Stimulated activated CD8-positive, alpha-beta memory T cell treated with anti-CD3 and anti-CD28 coated beads, Interleukin-4, amount 100 ng/mL, for 48 hours (primary cell): ENCODE measurements at regions not wholly inside any gene's neighbourhood (a gene's known extent, or its start where the extent isn't known, plus 50 kb on each side); places are given as distances from the start of the nearest gene placed in this dataset.
"Not testable (repeated sequence)": the region's sequence is repeated elsewhere in the genome, so short reads cannot be mapped to it uniquely, and the experiment has no call there.

Experiments
- DNase-seq: peaks from one replicate; pipeline ENCODE4 v3.0.0-alpha.2; 2020

DNA sequence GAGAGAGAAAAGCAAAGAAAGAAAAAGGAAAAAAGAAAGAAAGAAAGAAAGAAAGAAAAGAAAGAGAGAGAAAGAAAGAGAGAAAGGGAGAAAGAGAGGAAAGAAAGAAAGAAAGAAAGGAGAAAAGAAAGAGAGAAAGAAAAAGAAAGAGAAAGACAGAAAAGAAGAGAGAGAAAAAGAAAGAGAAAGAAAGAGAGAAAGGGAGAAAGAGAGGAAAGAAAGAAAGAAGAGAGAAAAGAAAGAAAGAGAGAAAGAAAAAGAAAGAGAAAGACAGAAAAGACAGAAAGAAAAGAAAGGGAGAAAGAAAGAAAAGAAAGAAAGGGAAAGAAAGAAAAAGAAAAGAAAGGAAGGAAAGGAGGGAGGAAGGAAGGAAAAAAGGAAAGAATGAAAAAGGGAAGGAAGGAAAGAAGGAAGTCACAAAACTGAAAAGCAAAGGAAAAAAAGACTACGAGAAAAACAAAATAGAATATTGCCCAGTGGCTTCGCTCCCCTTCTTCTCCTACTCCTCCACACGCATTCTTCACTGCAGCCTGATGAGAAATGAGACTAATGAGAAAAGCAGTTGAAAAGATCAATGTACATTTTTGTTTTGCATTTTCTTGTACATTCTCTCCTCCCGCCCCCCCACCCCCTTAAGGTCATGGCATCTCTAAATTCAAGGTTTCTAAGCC, 170.0 kb downstream of the SOD2 start:
- no peak for DNase-seq

DNA sequence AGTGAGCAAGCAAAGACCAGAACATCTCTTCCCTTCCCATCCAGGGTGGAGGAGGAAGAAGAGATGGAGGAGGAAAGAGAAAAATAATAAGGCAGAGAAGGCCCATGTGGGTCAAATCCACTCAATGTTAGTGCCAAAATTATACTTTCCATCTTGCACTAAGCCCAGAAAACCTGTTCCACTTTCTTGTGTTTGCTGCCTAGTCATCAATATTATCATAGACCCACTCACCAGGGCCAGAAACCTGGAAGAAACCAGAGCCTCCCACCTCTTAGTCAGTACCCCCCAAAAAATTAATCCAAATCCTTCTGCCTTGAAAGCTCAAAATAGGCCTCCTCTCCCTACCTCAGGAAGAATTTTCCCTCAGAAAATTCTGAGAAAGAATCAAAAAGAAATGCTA, 171.1 kb downstream of the SOD2 start:
- DNase-seq, result no peak

DNA sequence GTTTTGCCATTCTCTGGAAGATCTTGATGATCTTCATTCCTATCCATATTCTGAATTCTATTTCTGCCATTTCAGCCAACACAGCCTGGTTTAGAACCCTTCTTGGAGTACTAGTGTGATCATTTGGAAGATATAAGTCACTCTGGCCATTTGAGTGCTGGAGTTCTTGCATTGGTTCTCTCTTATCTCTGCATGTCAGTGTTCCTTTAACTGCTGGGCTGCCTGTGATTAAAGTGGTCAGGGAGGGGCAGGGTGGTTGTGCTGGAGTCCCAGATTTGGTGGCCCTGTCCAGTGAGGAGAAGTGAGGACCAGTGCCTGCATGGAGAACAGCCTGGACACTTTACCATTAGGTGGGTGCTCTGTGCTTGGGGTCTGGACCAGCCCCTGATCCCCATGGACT, 173.0 kb downstream of the SOD2 start:
- no peak for DNase-seq

DNA sequence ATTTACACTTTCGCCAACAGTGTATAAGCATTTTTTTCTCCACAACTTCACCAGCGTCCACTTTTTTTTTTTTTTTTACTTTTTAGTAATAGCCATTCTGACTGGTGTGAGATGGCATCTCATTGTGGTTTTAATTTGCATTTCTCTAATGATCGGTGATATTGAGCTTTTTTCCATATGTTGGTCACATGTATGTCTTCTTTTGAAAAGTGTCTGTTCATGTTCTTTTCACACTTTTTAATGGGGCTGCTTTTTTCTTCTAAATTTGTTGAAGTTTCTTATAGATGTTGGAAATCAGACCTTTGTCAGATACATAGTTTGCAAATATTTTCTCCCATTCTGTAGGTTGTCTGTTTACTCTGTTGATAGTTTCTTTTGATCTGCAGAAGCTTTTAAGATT, 177.2 kb downstream of the SOD2 start:
- not testable (repeated sequence) for DNase-seq

DNA sequence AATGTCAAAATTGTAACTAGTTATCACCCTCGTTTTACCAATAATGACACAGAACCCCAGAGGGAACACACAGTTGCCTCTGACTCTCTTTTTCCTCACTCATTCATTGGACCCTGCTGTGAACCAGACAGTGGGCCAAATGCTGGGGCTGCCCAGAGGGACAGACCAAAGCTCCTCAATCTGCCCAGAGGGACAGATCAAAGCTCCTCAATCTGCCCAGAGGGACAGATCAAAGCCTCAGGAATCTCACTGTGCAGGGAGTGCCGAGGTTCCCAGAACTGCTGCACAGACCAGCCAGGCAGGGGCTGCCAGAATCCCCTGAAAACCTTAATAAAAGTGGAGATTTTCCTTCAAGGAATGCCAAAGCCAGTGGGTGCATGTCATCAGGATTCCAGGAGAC, 179.1 kb downstream of the SOD2 start:
- DNase-seq, result no peak

DNA sequence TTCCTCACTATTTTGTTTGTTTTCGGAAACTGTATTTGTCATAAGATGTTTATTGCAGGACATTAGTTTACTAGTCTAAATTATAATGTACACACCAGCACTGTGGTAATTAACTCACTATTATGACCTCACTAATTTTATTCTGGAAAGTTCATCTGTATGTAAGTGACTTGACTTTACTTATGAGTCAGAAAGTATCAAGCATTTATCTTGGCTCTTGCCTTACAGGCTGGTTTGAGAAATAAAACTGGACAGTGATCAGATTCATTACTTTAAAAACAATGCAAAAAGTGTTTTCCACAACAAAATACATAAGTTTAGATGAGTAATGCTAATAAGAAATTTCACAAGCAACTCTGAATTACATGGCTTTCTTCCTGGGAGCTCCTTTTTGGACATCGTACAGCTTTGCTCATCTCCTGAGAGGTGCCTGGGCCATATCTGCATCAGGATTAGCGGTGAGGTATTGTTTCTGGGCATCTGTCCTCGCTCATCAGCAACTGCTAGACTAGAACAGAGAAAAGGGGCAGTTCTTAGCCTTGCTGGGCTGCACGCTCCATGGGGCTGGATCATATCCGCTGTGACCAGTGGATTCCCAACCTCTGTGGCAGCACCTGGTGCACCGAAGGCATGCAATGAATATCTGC, 179.8 kb downstream of the SOD2 start:
- DNase-seq, result no peak

DNA sequence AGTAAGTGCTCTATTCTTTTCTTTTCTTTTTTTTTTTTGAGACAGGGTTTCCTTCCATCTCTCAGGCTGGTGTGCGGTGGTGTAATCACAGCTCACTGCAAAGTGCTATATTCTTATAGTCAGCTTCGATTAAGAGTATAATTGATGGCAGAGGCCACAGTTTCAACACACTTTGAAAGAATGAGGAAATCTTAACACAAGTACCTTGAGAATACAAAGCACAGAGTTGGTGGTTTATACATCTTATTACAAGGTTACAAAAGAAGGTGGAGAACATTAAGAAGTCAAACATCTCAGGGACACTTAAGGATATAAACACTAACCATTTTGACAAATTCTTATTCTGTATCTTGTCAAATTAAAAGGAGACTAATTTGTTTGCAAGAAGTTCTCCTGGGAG, 180.5 kb downstream of the SOD2 start:
- DNase-seq, result no peak

DNA sequence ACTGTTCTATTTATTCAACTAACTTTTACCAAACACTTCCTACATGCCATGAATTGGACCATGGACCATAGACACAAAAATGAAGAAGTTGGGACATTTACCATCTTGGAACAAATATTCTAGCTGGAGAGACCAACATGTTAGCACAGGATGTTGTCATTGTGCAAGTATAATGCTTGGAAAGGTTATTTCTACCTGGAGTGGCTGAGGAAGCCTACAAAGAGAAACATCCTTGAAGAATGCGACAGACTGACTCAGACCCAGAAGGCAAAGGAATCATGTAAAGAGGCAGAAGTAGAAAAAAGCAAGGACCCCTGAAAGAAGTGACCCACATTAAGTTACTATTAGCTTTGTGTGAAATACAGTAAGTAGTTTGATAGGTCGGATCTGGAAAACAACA, 180.9 kb downstream of the SOD2 start:
- no peak for DNase-seq

DNA sequence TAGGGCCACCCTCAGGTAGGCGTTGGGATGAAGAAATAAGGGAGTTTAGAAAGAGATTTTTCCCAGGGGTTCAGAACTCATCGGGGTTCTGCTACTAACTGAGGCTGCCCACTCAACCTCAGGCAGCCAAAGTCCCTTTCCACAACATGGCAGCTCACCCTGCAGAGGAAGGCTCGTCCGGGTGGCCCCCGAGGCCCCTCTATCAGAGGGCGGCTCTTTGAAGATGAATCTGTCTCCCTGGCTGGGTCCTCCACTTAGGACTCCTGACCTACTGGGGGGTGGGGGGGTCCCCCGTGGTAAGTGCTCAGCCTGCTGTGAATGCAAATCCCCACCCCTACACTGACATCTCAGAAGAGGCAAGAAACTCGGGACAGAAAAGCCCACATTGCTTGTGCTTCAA, 182.9 kb downstream of the SOD2 start:
- DNase-seq, result no peak

DNA sequence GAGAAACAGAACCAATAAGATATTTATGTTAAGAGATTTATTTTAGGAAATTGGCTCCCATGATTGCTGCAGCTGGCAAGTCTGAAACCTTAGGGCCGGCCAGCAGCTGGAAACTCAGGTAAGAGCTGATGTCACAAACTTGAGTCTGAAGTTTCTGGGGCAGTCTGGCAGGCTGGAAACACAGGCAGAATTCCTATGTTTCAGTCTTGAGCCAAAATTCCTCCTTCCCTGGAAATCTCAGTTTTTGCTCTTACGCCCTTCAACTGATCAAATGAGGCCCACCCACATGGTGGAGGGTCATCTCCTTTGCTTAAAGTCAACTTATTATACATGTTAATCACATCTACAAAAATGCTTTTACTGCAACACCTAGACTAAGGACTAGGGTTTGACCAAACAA, 184.1 kb downstream of the SOD2 start:
- no peak for DNase-seq

DNA sequence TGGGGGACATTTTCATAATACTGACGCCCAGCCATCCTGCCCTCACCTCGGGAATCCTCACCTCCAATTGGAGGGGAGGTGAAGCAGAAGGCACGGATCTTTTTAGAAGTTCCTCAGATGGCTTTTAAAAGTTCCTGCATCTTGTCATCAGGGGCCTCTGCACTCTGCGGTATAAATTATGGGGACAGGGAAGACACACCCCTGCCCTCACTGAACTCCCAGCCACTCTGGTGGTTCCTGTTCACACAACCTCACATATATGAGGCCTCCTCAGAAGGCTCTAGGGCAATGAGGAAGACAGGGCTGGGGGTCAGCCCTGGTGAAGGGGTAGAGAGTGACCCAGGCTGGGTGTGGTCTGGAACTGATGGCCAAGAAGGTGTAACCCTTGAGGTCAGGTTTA, 187.0 kb downstream of the SOD2 start:
- DNase-seq, result no peak

DNA sequence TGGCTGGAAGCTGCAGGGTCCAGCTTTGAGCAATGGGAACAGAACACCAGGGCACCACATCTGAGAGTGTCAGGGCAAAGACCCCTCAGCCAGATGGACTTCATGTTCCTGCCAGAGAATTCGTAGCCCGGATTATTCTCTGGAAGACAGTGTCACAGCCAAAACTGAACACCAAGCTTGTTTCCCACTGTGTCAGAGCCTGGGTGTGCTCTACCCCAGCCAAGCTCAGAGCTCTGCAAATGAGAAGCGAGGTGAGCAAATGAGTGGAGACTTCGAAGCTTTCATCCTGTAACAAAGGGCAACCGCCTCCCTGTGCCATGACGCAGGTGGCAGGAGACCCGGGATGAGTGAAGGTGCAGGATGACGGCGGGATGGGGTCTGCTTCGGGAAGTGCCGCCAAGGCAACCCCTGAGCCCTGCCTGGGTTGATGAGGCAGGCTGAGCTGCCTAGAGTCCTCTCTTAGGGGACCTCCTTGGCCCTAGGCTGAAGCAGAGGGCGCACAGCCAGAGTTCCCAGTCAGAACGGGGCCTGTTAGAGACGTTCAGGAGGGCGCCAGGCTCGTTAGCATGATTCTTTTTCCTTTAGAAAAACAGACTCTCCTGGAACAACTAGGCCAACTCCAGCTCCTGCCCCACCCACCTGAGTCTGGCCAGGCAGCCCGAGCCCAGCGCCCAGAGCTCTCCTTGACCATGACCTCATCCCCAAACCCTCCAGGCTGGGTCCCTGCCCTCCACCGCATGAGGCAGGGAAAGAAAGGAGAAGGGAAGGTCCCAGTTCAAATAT, 187.7 kb downstream of the SOD2 start:
- no peak for DNase-seq

DNA sequence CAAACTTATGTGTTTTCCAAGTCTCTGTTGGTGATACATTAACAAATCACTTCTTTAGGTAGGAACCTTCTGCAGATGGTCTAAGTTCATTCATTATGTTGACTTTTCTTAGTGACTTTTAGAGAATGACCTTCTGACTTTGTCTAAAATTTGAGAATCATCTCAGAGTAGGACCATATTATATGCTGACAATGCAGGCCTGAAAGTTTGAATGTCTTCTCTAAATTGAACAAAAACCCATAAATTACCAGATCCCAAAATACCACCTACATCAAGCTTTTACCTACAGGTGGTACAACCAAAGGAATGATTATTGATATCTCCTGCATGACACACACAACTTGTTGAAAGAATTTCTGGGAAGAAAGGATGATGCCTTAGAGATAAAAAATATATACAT, 191.5 kb downstream of the SOD2 start:
- no peak for DNase-seq

DNA sequence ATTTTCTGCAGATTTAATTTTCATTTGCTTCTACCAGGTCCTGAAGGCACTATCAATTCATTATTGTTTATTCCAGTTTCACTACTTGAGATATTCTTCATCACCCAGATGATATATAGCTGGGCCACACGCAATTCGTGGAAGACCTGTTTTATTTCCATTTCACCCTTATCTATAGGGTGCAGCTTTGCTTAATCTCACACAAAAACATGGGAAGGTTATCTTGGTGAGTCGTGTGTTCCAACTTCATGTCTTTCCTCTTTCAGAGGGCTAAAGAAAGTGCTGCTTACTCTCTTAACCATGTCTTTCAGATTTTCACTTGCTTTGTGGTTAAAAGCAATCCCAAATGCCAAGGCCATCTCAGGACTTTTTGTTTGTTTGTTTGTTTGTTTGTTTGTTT, 194.0 kb downstream of the SOD2 start:
- DNase-seq, result no peak

DNA sequence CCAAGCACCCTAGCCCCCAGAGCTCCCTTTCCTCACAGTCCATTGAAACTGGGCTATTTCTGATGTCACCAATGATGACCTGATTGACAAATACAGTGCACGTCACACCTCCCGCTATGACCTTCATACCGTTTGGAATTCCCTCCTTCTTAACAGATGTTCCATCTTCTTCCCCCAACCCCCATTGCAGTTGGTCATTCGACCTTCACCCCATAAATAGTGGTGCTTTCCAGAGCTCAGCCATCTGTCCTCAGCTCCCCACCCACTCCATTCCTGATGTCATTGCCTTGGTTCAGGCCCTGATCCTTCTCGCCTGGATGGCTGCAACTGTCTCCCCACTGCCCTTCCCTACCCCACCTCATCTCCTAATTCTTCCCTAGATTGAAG, 198.5 kb downstream of the SOD2 start:
- DNase-seq, result no peak

DNA sequence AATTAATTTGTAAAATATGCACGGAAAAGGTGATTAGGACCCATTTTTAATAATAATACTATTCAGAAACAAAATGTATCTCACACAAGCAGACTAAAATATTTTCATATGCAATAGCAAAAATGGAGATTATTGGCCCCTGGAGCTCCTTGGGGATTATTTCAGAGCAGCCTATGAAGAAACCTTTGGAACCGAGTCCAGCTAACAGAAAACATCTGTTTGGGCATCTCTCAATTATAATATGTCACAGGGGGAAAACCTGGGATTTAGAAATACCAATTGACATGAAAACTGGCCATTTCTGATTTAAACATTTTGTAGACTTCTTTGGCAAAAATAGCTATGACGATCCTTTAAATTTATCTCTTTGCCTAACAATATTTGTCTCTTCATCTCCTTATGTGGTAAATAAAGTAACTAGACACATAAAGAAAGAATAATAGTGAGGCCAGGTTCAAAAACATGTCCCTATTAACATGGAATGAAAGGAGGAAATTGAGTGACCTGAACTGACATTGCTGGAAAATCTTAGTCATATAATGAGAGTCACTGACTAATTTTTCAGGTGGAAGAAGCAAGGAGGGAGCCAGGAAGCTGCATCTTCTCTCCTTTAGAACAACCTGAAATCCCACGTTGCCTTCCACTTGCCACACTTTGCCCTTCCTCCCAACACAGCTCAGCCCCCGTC, 199.0 kb downstream of the SOD2 start:
- DNase-seq, result no peak

DNA sequence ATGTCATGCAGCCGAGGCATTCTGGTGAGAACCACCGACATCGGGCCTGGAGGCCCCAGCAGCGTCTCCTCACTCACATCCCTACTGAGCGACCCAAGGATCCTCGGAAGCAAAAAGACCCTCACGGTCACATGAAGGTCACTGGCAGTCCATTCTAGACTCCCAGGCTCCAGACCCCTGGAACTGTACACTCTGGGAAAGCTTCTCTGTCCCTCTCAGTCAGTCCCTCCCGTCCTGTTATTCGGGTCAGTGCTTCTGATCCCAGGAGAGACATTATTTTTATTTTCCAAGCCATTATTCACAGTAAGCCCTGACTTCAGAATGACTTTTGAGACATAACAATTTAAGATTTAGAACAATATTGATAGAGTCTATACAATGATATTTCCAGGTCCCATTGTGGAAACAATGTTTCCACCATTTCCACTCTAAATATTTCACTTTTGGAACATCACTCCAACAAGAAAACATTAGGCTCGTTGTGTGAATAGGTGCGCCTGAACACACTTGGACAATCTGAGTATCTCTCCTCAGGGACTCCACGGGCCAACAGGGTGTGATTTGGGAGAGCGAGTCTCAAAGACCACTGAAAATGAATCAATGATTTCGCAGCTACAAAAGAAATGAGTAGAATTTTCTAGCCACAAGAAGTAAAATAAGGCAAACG, 199.7 kb downstream of the SOD2 start:
- no peak for DNase-seq

DNA sequence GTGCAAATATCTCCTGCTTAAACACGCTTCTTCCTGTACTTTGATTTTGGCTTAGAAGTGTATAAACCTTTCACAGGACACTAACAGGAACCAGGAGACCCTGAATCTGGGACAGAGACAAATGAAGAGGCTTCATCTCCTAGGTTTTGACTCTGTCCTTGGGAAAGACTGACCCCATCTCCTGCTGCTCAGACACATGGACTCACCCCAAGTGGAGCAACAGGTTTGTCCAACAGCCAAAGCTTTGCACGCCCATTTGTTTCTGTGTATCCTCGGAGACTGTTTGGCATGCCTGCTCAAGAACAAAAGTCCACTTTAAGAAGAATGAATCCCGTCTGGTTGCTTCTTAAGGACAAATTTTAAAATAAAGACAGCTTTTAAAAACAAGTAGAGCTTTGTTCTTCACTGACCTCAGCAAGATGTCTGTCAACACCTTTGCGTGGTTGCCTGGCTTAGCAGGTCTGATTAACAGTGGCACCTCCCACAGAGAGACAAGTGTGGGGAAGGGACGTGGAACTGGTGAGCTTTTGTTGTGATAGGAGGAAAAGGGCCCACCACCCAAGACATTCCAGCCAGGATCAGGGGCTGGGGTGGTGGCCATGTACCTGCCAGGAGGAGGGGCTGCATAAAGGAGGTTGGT, 202.6 kb downstream of the SOD2 start:
- no peak for DNase-seq

DNA sequence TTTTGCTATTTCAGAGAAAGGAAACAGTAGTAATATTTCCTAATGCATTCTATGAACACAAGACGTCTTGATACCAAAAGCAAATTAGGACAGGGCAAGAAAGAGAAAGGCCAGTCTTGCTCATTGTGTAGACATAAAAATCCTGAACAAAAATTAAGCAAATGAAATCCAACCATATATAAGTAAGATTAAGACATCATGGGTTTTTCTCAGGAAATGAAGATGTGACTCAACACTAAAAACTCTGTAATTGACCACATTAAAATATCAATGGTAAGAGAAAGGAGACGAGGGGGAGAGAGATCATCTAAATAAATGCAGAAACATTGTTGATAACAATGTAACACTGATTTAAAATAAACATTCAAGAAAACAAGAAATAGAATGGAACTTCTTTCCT, 205.4 kb downstream of the SOD2 start:
- no peak for DNase-seq

DNA sequence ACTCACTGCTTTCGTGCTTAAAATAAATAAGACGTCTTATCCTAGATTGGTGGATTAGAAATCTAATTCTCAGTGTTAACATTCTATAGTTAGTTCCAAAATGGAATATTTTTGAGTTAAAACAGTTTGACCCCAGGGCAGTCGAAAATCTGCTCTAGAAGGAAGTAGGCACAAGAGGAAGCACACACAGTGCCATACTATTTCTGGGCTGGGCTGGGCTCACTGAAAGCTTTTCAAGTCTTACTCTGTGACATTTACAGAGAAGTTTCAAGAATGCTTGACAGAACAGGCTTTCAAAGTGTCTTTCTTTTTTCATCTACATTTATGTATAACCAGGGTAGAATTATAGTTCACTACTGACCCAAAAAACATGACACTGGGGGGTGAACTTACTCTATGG, 209.8 kb downstream of the SOD2 start:
- no peak for DNase-seq

DNA sequence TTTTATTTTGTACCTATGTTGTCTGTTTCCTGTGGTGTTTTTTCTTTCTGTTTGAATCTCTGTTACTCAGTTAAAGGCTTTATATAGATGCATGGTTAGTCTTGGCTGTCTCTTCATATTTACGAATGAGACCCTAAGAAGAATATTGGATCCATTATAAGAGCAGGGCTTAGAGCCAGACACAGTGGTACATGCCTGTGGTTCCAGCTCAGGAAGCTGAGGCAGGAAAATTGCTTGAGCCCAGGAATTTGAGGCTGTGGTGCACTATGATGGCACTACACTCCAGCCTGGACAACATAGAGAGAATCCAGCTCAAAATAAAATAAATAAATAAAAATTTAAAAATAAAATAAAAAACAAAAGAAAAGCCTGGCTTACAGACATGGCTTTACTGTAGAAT, 211.1 kb downstream of the SOD2 start:
- DNase-seq, result no peak

DNA sequence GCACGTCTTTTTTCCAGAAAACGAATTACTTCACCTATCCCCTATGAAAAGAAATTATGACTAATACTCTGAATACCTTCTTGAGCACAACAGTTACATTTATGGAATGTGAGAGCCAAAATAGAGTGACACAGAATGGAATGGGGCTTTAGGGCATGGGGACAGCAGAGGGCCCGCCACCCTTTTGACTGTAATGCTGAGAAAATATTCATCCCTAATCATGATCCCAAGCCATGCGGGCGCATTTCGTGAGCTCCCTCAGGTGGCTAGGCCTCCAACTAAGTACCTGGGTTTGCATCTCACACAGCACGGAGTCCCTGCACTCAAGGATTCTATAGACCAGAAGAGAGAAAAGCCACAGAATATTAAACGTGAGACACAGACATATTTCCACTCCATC, 212.6 kb downstream of the SOD2 start:
- DNase-seq, result no peak

DNA sequence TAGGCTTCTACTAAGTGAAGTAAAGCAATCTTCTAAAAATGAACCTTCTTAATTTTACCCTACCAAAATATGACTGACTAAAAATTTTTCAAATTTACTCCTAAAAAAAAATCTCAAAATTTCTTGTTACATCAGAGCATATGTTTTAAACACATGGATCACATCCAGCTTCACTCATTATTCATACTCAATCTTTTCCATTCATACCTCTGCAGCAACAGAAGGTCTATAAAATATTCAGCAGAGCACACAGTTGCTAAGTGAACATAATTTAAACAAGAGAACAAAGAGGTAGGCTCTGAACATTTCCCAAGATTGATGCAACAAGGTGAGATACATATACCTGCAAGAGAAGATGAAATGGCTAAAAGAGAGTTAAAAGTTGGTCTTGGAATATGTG, 213.9 kb downstream of the SOD2 start:
- no peak for DNase-seq
